Frontal cortex (tissue), 3 donors: ENCODE measurements at regions not wholly inside any gene's neighbourhood (a gene's known extent, or its start where the extent isn't known, plus 50 kb on each side); places are given as distances from the start of the nearest gene placed in this dataset.
"Not testable (repeated sequence)": the region's sequence is repeated elsewhere in the genome, so short reads cannot be mapped to it uniquely, and the experiment has no call there.

Experiments used
- DNase-seq, 2 donors: peaks; one replicate each; pipeline ENCODE4 v3.0.0; 2012; ENCODE audit warnings: low spot score in 2 of 2
- FAIRE-seq: peaks from 2 replicates; lab custom pipeline; 2012; peaks lifted over from hg19 to GRCh38; lab: Jason Lieb, UNC
- donor health status: control.
- donor health status: control.
- donor health status: control.

GRCh38 chr7:32816409-32816948, 75.1 kb downstream of the KBTBD2 start:
- DNase-seq, FAIRE-seq: not testable (repeated sequence)

- not testable (repeated sequence) for DNase-seq
- peak; percentile 64 for FAIRE-seq
Measured at GRCh38 chr7:32814779-32815178, 76.8 kb downstream of the KBTBD2 start.

GRCh38 chr7:32809871-32810270, 81.7 kb downstream of the KBTBD2 start:
- DNase-seq (no peak), FAIRE-seq (no peak)

- DNase-seq: no peak
- no peak for FAIRE-seq
Measured at GRCh38 chr7:32809347-32809746, 82.2 kb downstream of the KBTBD2 start.

- DNase-seq (no peak), FAIRE-seq (no peak)
Measured at GRCh38 chr7:32803406-32804141, 88.0 kb downstream of the KBTBD2 start.

GRCh38 chr7:32802305-32802910, 89.2 kb downstream of the KBTBD2 start:
- FAIRE-seq: no peak
- DNase-seq: no peak

- DNase-seq, FAIRE-seq: not testable (repeated sequence)
Measured at GRCh38 chr7:32793053-32793452, 98.5 kb downstream of the KBTBD2 start.

GRCh38 chr7:32790766-32791430, 100.7 kb downstream of the KBTBD2 start:
- not testable (repeated sequence) for FAIRE-seq, DNase-seq

GRCh38 chr7:32789266-32789665, 102.3 kb downstream of the KBTBD2 start:
- DNase-seq, FAIRE-seq: not testable (repeated sequence)

- not testable (repeated sequence) for DNase-seq, FAIRE-seq
Measured at GRCh38 chr7:32788174-32788573, 103.4 kb downstream of the KBTBD2 start.

GRCh38 chr7:32785365-32785944, 106.1 kb downstream of the KBTBD2 start:
- FAIRE-seq, DNase-seq: not testable (repeated sequence)

GRCh38 chr7:32779895-32780294, 111.7 kb downstream of the KBTBD2 start:
- FAIRE-seq, DNase-seq: not testable (repeated sequence)

- no peak for DNase-seq
- FAIRE-seq: no peak
Measured at GRCh38 chr7:32779167-32779566, 112.4 kb downstream of the KBTBD2 start.

- DNase-seq, FAIRE-seq: not testable (repeated sequence)
Measured at GRCh38 chr7:32777041-32777666, 114.4 kb downstream of the KBTBD2 start.

- not testable (repeated sequence) for FAIRE-seq
Measured at GRCh38 chr7:32776318-32776717, 115.2 kb downstream of the KBTBD2 start.

GRCh38 chr7:32775809-32776208, 115.8 kb downstream of the KBTBD2 start:
- not testable (repeated sequence) for DNase-seq, FAIRE-seq

More at GRCh38 chr7:32776318-32776717, 115.2 kb downstream of the KBTBD2 start:
- not testable (repeated sequence) for DNase-seq

- FAIRE-seq (no peak), DNase-seq (no peak)
Measured at GRCh38 chr7:32774541-32774951, 117.0 kb downstream of the KBTBD2 start.

GRCh38 chr7:32768866-32769510, 122.6 kb downstream of the KBTBD2 start:
- not testable (repeated sequence) for DNase-seq, FAIRE-seq

- FAIRE-seq, DNase-seq: not testable (repeated sequence)
Measured at GRCh38 chr7:32768338-32768737, 123.2 kb downstream of the KBTBD2 start.
